ENCODE measurements at regions not wholly inside any gene's neighbourhood (a gene's known extent, or its start where the extent isn't known, plus 50 kb on each side); places are given as distances from the start of the nearest gene placed in this dataset.

- H2AFZ ChIP-seq, result no peak overlapping the region
- H4K20me1 ChIP-seq (replicated peaks; ENCODE audit: insufficient read depth), result no peaks in the 10 kb centered on the region
- Mint-ChIP-seq H3K36me3 (ENCODE audit: low read depth) (no peaks in the 10 kb centered on the region), H3K4me3 (no peak overlapping the region), H3K27me3 (ENCODE audit: insufficient read depth, low read depth, poor library complexity) (no peaks in the 10 kb centered on the region), H3K27ac (no peak overlapping the region), H3K9me3 (no peaks in the 10 kb centered on the region; the same call in 2 of the 3 replicates), H3K4me1 (no peaks in the 10 kb centered on the region)
- H3K4me3 ChIP-seq, result no peak overlapping the region
- TF ChIP-seq JUNB (IDR thresholded peaks at IDR 0.05; ENCODE audit: unreplicated experiment), result no peak
- no peak for TF ChIP-seq REST (IDR thresholded peaks at IDR 0.05; ENCODE audit: unreplicated experiment)
- TF ChIP-seq NANOG (IDR thresholded peaks at IDR 0.05; ENCODE audit: borderline replicate concordance), result no peak
- TF ChIP-seq CREB1 (CRISPR knock-in tag; IDR thresholded peaks at IDR 0.05; ENCODE audit: low read depth), result no peak
- TF ChIP-seq ZNF331 (CRISPR knock-in tag; IDR thresholded peaks at IDR 0.05; ENCODE audit: low read depth), result no peak
- no peak for TF ChIP-seq STAT1 (IDR thresholded peaks at IDR 0.05; ENCODE audit: unreplicated experiment)
- no peak for TF ChIP-seq ZNF462 (CRISPR knock-in tag; IDR thresholded peaks at IDR 0.05)
- no peak for TF ChIP-seq ETS1 (IDR thresholded peaks at IDR 0.05)
- no peak for TF ChIP-seq EZH2 (IDR thresholded peaks at IDR 0.05; ENCODE audit: low read depth, unreplicated experiment)
- TF ChIP-seq ZNF114 (CRISPR knock-in tag; IDR thresholded peaks at IDR 0.05), result no peak
- no peak for TF ChIP-seq POLR2AphosphoS5 (IDR thresholded peaks at IDR 0.05; ENCODE audit: low read depth)
- no peak for TF ChIP-seq CTCF (conservative IDR thresholded peaks at IDR 0.05; ENCODE audit: low read depth in 2 of 2)
- no peak for TF ChIP-seq EZH2phosphoT487 (IDR thresholded peaks at IDR 0.05; ENCODE audit: unreplicated experiment)
- no peak for ATAC-seq
- no peak overlapping the region for H3K27ac ChIP-seq (ENCODE audit: low read depth)
- H3K79me2 ChIP-seq (replicated peaks; ENCODE audit: insufficient read depth), result no peaks in the 10 kb centered on the region
- no peaks in the 10 kb centered on the region for H3F3A ChIP-seq (replicated peaks; ENCODE audit: low read depth)
- H3K36me3 ChIP-seq (ENCODE audit: insufficient read depth), result no peaks in the 10 kb centered on the region
- no peaks in the 10 kb centered on the region for H3K4me1 ChIP-seq (ENCODE audit: insufficient read depth)
- H3K9me2 ChIP-seq (ENCODE audit: insufficient read depth), result peaks cover 12% of the 10 kb centered on the region; the same call in 1 of the 2 replicates
- no peaks in the 10 kb centered on the region for H3K27me3 ChIP-seq (ENCODE audit: insufficient read depth)
- no peak overlapping the region for H3K4me2 ChIP-seq
- DNase-seq (ENCODE audit: low spot score), result no peak
These were observed 330.5 kb downstream of the ETAA1 start for GRCh38 chr2:67727623-67728022.
